NCI-H345 treated with DMSO at 0.1 percent for 48 hours (cell line): ENCODE measurements at regions not wholly inside any gene's neighbourhood (a gene's known extent, or its start where the extent isn't known, plus 50 kb on each side); places are given as distances from the start of the nearest gene placed in this dataset.
"Not testable (repeated sequence)": the region's sequence is repeated elsewhere in the genome, so short reads cannot be mapped to it uniquely, and the experiment has no call there.

Experiments used
- DNase-seq: peaks from one replicate; lab custom pipeline; 2025; ENCODE audit not compliant: unreplicated experiment; lab: John Stamatoyannopoulos, UW

DNA sequence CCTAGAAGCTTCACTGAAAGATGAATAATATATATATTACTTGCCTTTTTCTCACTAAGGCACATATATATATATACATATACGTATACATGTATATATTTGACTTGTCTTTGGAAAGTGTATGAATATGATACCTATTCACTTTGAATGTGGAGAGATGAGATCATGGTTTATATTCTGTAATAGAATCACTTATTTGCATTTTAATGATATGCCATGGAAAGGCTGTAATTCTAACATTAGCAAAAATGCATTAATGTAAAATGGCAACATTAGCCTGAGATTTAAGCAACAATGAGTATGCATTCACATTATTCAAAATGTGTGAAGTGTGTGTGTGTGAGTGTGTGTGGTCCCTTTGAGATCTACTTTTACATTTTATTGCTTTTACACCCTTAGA lies 54.5 kb upstream of the PRKD1 start:
- DNase-seq, result no peak

GRCh38 chr14:29982993-29983392 lies 55.3 kb upstream of the PRKD1 start:
- DNase-seq, result no peak

- not testable (repeated sequence) for DNase-seq
Measured at GRCh38 chr14:29990344-29990857, 62.8 kb upstream of the PRKD1 start.

DNA sequence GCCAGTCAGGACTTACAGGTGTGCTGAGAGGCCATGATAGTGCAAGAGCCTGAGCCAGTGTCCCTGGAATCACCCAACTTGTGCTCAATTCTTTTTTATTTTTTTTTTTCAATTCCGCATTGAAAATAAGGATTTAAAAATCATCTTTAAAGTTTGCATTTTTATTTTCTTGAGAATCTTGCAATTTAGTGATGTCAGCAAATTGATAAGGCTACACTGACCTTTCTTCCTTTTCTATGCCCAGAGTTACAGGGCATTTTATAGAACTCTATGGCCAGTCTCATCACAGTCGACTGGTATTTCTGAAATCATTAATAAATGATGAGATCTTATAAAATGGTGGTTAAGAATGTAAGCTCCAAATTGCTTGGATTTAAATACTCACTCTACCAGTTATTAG lies 63.3 kb upstream of the PRKD1 start:
- no peak for DNase-seq

DNA sequence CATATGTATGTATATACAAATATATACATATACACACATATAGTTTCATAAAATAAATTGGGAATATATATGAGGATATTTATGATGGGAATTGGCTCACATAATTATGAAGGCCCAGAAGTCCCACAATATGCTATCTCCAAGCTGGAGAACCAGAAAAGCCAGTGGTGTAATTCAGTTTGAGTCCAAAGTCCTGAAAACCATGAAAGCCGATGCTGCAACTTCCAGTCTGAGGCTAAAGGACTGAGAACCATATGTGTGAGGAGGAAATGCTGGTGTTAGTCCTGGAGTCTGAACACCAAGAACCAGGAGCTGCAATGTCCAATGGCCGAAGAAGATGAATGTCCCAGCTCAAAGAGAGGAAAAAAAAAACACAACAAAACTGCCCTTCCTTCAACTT lies 65.5 kb upstream of the PRKD1 start:
- DNase-seq, result no peak

DNA sequence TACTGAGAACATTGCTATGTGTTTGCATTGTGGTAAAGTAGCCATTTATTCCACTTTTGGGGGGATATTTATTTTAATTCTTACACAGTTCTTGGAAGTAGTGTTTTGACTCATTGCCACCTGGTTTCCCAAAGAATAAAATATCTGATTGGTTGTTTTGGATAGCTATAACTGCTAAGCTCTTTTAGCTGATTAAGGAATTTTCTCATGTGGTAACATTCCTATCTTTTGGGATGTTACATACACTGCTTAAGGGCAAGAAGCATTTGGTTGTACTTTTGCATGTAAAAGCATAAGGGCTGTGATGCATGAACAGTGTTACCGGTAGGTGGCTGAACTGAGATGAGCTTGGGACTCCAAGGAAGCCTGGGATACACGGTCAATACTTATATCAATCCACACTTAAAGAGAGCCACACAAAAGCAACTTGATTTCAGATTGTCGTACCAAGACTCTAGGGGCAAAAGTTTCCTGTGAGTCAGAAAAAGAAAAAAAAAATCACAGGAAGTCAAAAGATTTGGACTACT lies 71.4 kb upstream of the PRKD1 start:
- DNase-seq, result no peak

GRCh38 chr14:30002859-30003258 lies 75.2 kb upstream of the PRKD1 start:
- DNase-seq, result no peak

DNA sequence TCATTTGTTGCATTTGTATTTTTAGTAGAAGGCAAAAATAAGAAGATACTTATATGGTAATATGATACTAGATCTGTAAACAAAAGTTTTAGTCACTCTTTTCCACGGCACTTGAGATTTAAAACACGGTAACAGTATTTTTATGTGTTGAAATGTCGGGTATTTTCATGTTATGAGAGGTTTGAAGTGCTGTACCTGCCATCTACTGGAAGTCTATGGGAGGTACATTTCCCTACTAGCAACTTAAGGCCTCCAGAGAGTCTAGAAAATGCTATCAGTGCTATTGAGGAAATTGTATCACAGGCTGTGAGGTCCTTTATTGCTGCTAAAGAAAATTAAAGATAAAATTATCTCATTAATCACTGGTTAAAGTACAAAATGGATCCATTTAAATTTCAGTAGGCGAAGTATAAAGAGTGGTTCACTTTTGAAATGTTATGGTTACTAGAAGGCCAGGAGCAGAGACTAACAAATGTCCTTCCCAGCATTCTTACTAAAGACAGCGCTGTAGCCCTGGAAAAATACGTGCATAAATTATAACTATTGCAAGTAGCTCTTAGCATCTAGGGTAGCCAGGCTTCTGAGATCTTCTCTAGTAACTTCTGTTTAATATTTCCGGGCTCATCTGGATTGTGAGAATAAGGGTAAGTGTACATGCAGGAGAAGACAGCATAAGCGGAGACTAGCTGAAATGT lies 77.6 kb upstream of the PRKD1 start:
- DNase-seq, result peak; percentile 40

DNA sequence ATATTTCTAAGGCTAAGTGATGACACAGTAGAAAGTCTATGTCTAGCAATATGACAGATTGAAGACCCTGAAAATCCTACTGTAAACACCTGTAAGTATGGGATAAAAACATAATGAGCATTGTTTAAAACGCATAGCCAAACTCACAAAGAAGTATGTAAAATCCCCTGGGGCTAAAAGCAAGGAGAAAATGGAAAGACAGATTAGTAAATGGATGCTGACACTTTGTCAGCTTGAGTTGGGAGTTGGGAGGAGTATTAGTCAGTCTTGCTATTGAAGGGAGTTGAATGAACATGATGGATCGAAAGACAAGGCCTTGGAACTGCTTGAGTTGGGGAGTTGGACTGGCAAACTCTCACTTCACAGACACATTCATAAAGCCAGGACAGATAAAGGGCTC lies 79.0 kb upstream of the PRKD1 start:
- DNase-seq, result no peak

DNA sequence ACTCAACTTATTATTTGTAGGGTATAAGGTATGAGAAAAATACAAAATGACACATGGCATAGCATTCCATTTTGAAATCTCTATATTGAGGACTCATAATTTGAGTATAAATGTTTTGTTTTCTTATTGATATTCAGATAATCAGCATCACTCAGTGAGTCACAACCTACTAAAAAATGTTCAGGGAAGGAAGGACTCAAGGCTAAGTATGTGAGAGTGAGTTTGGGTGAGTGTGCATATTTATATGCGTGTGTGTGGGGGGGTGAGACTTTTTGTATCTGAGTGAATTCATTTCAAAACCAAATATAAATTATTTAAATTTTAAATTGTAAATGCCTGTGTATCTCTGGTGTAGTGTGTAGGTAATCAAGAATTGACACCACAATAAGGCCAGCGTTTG lies 87.8 kb upstream of the PRKD1 start:
- DNase-seq, result no peak

DNA sequence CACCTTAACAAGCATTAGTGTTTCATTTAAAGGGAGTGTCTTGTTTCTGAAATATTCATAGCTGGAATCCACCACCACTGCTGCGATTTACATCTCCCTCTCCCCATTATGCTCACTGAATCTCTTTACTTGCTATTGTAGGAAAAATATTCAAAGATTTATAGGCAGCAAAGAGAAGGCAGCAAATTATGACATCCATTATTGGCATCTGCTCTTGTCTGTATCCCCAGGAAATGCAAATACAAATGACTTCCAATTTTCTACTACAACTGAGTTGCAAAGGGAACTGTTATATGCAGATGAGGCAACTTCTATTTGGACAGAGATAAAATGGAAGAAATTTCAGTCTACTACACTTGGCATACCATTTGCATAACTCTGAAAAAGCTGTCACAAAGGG lies 88.4 kb upstream of the PRKD1 start:
- no peak for DNase-seq

GRCh38 chr14:30017370-30017993 lies 89.8 kb upstream of the PRKD1 start:
- no peak for DNase-seq

DNA sequence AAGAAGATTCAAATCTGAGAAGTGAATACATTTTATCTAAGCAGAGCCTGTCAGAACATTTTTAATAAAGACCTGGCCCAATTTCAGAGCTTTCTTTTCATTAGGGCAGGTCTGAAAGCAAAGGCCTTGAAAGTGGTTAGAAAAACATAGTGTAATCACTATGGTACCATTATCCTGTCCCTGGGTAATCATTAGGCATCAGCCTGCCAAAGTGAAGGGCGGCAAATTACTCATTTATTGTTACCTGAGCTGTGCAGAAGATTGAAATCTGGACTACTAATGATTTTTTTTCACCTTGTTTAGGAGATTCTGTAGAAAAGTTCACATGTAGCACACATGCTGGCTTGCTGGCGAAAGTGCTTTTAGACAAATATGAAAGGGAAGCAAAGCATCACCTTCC lies 92.6 kb upstream of the PRKD1 start:
- DNase-seq, result no peak

DNA sequence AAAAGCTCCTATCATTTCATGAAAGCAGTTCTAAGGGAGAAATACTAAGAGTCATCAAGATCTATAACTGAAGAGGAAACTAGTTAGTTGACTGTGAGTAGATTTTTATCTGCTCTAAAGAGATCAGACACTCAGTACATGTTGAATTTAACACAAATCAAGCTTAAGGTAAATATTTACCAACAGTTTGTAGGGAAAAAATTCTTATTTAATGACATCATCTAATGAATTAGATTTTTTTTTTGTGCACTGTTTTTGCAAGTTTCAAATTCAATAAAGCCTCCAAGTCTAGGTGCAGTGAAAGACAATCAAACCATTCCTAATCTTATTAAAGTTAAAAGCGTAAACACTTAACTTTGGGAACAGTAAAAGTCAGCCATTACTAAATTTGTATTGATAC lies 93.0 kb upstream of the PRKD1 start:
- no peak for DNase-seq

DNA sequence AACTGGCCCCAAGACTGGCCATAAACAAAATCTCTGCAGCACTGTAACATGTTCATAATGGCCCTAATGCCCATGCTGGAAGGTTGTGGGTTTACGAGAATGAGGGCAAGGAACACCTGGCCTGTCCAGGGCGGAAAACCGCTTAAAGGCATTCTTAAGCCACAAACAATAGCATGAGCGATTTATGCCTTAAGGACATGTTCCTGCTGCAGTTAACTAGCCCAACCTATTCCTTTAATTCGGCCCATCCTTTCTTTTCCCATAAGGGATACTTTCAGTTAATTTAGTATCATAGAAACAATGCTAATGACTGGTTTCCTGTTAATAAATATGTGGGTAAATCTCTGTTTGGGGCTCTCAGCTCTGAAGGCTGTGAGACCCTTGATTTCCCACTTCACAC lies 95.7 kb upstream of the PRKD1 start:
- DNase-seq, result not testable (repeated sequence)

- DNase-seq, result peak; percentile 84
Measured at GRCh38 chr14:30034152-30034551, 106.5 kb upstream of the PRKD1 start.

DNA sequence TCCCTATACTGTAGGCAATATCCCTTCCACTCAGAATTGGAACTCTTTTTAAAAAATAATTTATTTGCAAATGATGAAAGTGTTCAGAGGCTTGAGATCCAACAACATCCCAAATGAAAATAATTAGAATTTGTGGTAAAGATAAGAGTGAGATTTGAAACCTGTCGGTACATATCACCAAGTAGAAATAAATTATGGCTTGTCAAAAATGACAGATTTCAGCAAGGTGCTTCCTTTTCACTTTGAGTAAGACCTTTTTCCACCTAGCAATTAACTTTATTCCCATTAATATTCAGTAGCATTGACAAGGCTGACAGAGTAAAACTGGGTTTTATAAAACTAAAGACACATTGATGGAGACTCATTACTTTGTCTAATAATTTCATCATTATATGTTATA lies 107.7 kb upstream of the PRKD1 start:
- DNase-seq, result no peak

DNA sequence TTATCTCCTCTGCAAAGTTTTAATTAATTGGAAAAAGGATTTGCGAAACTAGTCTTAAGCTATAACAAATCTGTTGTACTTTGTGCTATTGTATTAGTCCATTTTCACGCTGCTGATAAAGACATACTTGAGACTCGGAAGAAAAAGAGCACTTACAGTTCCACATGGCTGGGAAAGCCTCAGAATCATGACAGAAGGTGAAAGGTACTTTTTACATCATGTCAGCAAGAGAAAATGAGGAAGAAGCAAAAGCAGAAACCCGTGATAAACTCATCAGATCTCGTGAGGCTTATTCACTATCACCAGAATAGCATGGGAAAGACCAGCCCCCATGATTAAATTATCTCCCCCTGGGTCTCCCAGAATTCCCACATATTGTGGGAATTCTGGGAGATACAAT lies 118.1 kb upstream of the PRKD1 start:
- no peak for DNase-seq

DNA sequence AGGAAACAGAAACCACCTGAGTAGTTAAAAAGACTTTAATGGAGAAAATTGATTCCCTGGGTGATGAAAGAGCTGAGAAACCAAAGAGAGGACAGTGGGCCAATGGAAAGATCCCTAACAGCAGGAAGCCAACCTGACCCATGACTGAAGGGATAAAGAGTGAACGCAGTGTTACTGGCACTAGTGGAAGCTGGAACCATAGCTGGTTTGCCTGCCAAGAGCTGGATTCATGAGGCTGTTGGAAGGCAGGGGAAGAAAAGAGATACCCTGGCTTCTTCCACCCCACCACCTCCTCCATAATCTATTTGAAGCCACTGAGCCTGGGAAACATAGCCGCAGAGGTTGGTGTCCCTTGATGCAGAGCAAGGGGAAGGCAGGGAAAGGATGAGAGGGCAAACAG lies 125.5 kb upstream of the PRKD1 start:
- DNase-seq, result no peak

DNA sequence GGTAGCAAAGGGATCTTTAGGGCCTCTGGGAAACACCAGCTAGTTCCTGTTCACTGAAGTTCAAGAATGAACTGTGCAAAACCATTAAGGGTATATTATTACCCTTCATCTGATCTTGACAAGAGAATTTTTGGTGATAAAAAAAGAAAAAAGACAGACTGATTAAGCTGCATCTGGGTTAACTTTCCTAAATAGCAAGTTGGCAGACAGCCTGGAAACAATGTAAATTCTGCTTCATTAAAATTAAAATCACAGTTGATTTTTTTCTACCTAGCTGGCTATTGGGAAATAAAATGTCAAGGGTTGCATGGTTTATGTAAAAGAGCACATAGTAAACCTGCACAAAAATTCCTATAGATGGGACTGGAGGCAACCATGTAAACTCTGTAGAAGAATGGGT lies 126.6 kb upstream of the PRKD1 start:
- DNase-seq, result no peak

DNA sequence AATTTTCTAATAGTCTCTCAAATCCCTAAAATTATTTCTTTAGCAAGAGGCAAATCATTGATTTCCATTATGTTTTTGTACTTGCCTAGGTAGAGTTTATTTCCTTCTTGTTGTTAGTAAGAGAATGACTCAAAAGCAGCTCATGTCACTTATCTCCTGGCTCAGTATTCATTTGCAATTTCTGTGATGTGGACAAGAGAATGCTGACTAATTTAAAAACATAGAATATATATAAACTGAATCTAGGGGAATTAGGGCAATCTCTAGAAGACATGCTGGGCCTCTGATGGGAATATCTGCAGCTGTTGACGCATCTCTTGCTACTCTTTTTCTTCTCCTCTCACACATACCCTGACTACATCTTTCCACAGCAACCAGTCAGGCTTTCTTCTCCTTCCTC lies 130.8 kb upstream of the PRKD1 start:
- DNase-seq, result no peak

- no peak for DNase-seq
Measured at GRCh38 chr14:30063746-30064145, 136.1 kb upstream of the PRKD1 start.

DNA sequence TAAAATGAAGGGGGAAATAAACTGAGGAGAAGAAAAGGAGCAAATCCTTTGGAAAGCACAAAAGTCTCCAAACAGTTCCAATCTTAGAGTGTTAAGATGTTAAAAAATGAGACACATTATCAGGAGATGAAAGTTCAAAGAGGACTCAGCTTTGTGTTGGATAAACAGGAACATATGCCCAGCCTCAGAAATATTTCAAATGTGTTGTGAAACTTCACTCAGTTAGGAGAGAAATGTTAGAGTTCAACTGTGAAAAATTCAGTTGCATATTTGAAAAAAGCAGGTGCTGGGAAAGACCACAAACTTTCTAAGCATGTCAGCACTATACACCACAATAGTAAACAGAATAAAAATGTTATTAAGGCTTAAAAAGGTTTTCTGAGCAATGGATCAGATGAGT lies 136.8 kb upstream of the PRKD1 start:
- no peak for DNase-seq
